NCI-H345 (cell line): ENCODE measurements at regions not wholly inside any gene's neighbourhood (a gene's known extent, or its start where the extent isn't known, plus 50 kb on each side); places are given as distances from the start of the nearest gene placed in this dataset.
"Not testable (repeated sequence)": the region's sequence is repeated elsewhere in the genome, so short reads cannot be mapped to it uniquely, and the experiment has no call there.

Experiments used
- DNase-seq: peaks from one replicate; lab custom pipeline; 2025; lab: John Stamatoyannopoulos, UW

- no peak for DNase-seq
Observed at GRCh38 chr6:119960036-119960435, 610.5 kb upstream of the MAN1A1 start.

- no peak for DNase-seq
Observed at GRCh38 chr6:119957195-119957594, 607.6 kb upstream of the MAN1A1 start.

GRCh38 chr6:119952696-119953095, 603.1 kb upstream of the MAN1A1 start:
- no peak for DNase-seq

- no peak for DNase-seq
Observed at GRCh38 chr6:119950681-119951080, 601.1 kb upstream of the MAN1A1 start.

GRCh38 chr6:119942078-119942752, 592.7 kb upstream of the MAN1A1 start:
- no peak for DNase-seq

- DNase-seq: no peak
Observed at GRCh38 chr6:119938752-119939151, 589.2 kb upstream of the MAN1A1 start.

- DNase-seq: no peak
Observed at GRCh38 chr6:119934816-119935215, 585.3 kb upstream of the MAN1A1 start.

- DNase-seq: no peak
Observed at GRCh38 chr6:119929121-119929520, 579.6 kb upstream of the MAN1A1 start.

- not testable (repeated sequence) for DNase-seq
Observed at GRCh38 chr6:119924888-119925287, 575.3 kb upstream of the MAN1A1 start.

- no peak for DNase-seq
Observed at GRCh38 chr6:119922814-119923213, 573.3 kb upstream of the MAN1A1 start.

- DNase-seq: no peak
Observed at GRCh38 chr6:119921491-119922010, 572.0 kb upstream of the MAN1A1 start.

GRCh38 chr6:119917186-119917585, 567.6 kb upstream of the MAN1A1 start:
- DNase-seq: no peak

GRCh38 chr6:119915971-119916370, 566.4 kb upstream of the MAN1A1 start:
- DNase-seq: no peak

- DNase-seq: no peak
Observed at GRCh38 chr6:119908157-119908556, 558.6 kb upstream of the MAN1A1 start.

- no peak for DNase-seq
Observed at GRCh38 chr6:119902681-119903080, 553.1 kb upstream of the MAN1A1 start.

- DNase-seq: no peak
Observed at GRCh38 chr6:119896806-119897205, 547.2 kb upstream of the MAN1A1 start.

GRCh38 chr6:119895626-119896025, 546.1 kb upstream of the MAN1A1 start:
- DNase-seq: no peak

GRCh38 chr6:119894811-119895210, 545.2 kb upstream of the MAN1A1 start:
- no peak for DNase-seq

GRCh38 chr6:119891644-119892043, 542.1 kb upstream of the MAN1A1 start:
- DNase-seq: no peak

GRCh38 chr6:119891206-119891605, 541.6 kb upstream of the MAN1A1 start:
- no peak for DNase-seq

- DNase-seq: no peak
Observed at GRCh38 chr6:119890470-119890869, 540.9 kb upstream of the MAN1A1 start.

GRCh38 chr6:119887666-119888065, 538.1 kb upstream of the MAN1A1 start:
- no peak for DNase-seq

GRCh38 chr6:119881416-119881815, 531.9 kb upstream of the MAN1A1 start:
- DNase-seq: no peak

GRCh38 chr6:119880840-119881239, 531.3 kb upstream of the MAN1A1 start:
- DNase-seq: no peak
